ENCODE measurements at regions not wholly inside any gene's neighbourhood (a gene's known extent, or its start where the extent isn't known, plus 50 kb on each side); places are given as distances from the start of the nearest gene placed in this dataset.

DNA sequence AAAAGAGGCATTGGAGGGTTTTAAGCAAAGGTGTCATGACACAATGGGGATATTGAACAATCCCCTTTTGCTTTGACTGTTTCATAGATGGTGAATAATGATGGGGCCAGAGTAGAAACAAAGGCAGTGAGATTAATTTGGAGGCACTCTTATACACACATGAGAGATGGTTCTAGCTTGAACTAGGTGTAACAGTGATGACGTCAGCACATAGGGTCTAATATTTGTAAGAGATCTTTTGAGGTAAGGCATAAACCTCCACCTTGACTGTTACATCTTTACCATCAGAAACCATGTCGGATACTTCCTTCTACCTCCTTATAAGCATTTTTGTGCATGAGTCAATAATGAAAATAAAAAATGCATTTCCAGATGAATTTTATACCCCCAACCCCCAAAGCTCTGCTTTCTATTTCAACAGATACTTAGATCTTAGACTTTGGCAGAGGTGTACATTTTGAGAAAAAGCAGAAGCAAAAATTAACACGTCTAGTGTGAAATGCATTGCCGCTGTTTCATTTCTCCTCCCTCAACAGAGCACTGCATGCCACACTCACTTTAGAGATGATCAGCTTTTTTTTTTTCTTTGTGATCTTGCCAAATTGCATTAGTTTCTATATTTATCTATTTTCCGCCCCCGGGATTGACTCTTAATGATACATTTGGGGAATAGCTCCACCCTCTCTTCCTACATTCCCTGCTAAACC lies 87.2 kb downstream of the HS3ST1 start:
- TF ChIP-seq MTA3 (IDR thresholded peaks at IDR 0.05; ENCODE audit: borderline replicate concordance) (no peak), CTCF (IDR thresholded peaks at IDR 0.05 in 2 of 3, conservative IDR thresholded peaks at IDR 0.05 in 1 of 3; ENCODE audit: insufficient read depth in 2 of 3, low read depth in 1 of 3, low read length in 3 of 3) (no peak)
- TF ChIP-seq, protein P1, sequence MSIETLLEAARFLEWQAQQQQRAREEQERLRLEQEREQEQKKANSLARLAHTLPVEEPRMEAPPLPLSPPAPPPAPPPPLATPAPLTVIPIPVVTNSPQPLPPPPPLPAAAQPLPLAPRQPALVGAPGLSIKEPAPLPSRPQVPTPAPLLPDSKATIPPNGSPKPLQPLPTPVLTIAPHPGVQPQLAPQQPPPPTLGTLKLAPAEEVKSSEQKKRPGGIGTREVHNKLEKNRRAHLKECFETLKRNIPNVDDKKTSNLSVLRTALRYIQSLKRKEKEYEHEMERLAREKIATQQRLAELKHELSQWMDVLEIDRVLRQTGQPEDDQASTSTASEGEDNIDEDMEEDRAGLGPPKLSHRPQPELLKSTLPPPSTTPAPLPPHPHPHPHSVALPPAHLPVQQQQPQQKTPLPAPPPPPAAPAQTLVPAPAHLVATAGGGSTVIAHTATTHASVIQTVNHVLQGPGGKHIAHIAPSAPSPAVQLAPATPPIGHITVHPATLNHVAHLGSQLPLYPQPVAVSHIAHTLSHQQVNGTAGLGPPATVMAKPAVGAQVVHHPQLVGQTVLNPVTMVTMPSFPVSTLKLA (conservative IDR thresholded peaks at IDR 0.05), result no peak
